ENCODE measurements at regions not wholly inside any gene's neighbourhood (a gene's known extent, or its start where the extent isn't known, plus 50 kb on each side); places are given as distances from the start of the nearest gene placed in this dataset.

GRCh38 chr6:18820725-18821124 lies 433.6 kb downstream of the RNF144B start:
- TF ChIP-seq CTCF (IDR thresholded peaks at IDR 0.05; ENCODE audit: low read length) (no peak), EZH2phosphoT487 (IDR thresholded peaks at IDR 0.05; ENCODE audit: low read length) (no peak)

All from MM.1S (cell line).